ENCODE measurements at regions not wholly inside any gene's neighbourhood (a gene's known extent, or its start where the extent isn't known, plus 50 kb on each side); places are given as distances from the start of the nearest gene placed in this dataset.

DNA sequence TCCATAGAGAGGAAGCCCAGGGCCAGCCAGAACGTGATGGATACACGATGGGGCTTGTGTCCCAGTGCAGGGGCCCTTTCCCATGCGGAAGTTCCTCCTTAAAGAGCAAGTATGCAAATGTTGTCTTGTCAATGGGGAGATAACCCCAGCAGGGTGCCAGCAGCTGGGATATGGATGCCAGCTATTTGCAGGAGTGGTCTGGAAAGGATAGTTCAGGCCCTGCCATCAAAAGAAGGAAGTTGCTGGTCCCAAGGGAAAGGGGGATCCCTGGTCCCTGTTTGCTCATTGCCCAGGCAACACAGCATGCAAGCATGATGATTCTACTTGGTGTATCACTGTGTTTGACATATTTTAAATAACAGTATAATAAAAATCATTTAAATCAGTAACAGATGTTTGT lies 73.1 kb upstream of the HECW1 start:
- TF ChIP-seq ZC3H10 (CRISPR knock-in tag; IDR thresholded peaks at IDR 0.05) (no peak), BACH2 (CRISPR knock-in tag; IDR thresholded peaks at IDR 0.05; ENCODE audit: borderline replicate concordance) (no peak)
